ENCODE measurements at regions not wholly inside any gene's neighbourhood (a gene's known extent, or its start where the extent isn't known, plus 50 kb on each side); places are given as distances from the start of the nearest gene placed in this dataset.

DNA sequence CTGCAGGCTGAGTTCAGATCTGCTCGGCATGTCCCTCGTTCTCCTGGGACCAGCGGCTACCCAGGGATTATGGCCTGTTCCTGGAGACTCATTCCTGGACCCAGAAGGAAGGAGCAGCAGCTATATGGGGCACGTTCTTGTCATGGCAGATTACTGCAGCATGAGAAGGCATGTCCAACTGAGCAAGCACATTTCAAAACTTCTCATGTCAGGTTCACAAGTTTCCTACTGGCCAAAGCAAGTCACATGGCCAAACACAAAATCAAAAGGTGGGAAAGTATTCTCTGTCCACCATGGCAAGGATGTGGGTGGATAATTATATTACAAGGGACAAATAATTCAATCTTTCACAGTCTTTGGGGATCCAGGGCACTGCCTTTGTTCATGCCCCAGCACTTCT is 71.9 kb upstream of the C15orf39 start:
- H3K9me3 ChIP-seq (ENCODE audit: severe bottlenecking) = no peaks in the 10 kb centered on the region
- no peak overlapping the region for H3K27ac ChIP-seq (ENCODE audit: poor library complexity, severe bottlenecking)
- no peak for TF ChIP-seq CTCF (IDR thresholded peaks at IDR 0.05; ENCODE audit: poor library complexity, severe bottlenecking)
- DNase-seq (ENCODE audit: low spot score) (no peak), ATAC-seq (ENCODE audit: low read depth) (no peak)
- H3K36me3 ChIP-seq (ENCODE audit: low read depth) = no peaks in the 10 kb centered on the region
- H3K4me3 ChIP-seq (ENCODE audit: severe bottlenecking) = no peak overlapping the region
- H3K27me3 ChIP-seq (ENCODE audit: insufficient read depth, poor library complexity, severe bottlenecking) = no peaks in the 10 kb centered on the region
- peaks cover 6% of the 10 kb centered on the region for H3K4me1 ChIP-seq (ENCODE audit: insufficient read depth, poor library complexity, severe bottlenecking)

GRCh38 chr15:75131269-75131643 is 70.4 kb upstream of the C15orf39 start:
- H3K36me3 ChIP-seq (ENCODE audit: low read depth) = no peaks in the 10 kb centered on the region
- no peaks in the 10 kb centered on the region for H3K9me3 ChIP-seq (ENCODE audit: severe bottlenecking)
- ATAC-seq (ENCODE audit: low read depth) (no peak), DNase-seq (ENCODE audit: low spot score) (no peak)
- TF ChIP-seq CTCF (IDR thresholded peaks at IDR 0.05; ENCODE audit: poor library complexity, severe bottlenecking) = no peak
- H3K4me1 ChIP-seq (ENCODE audit: insufficient read depth, poor library complexity, severe bottlenecking) = peaks cover 6% of the 10 kb centered on the region
- no peak overlapping the region for H3K27ac ChIP-seq (ENCODE audit: poor library complexity, severe bottlenecking)
- no peak overlapping the region for H3K4me3 ChIP-seq (ENCODE audit: severe bottlenecking)
- H3K27me3 ChIP-seq (ENCODE audit: insufficient read depth, poor library complexity, severe bottlenecking) = no peaks in the 10 kb centered on the region

DNA sequence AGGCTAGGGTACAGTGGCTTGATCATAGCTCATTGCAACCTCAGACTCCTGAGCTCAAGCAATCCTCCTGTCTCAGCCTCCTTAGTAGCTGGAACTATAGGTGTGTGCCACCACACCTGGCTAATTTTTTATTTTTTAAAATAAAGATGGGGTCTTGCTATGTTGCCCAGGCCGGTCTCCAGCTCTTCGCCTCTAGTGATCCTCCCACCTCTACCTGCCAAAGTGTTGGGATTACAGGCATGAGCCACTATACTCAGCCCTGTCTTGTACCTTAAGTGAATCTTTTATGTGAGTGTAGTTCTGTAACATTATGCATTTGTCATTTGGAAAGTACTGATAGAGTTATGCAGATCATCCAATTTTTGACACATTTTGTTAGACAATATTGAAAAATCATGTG is 66.9 kb upstream of the C15orf39 start:
- no peaks in the 10 kb centered on the region for H3K4me1 ChIP-seq (ENCODE audit: insufficient read depth, poor library complexity, severe bottlenecking)
- no peaks in the 10 kb centered on the region for H3K27me3 ChIP-seq (ENCODE audit: insufficient read depth, poor library complexity, severe bottlenecking)
- ATAC-seq (ENCODE audit: low read depth) (no peak), DNase-seq (ENCODE audit: low spot score) (no peak)
- H3K27ac ChIP-seq (ENCODE audit: poor library complexity, severe bottlenecking) = no peak overlapping the region
- no peak overlapping the region for H3K4me3 ChIP-seq (ENCODE audit: severe bottlenecking)
- no peaks in the 10 kb centered on the region for H3K9me3 ChIP-seq (ENCODE audit: severe bottlenecking)
- no peaks in the 10 kb centered on the region for H3K36me3 ChIP-seq (ENCODE audit: low read depth)
- TF ChIP-seq CTCF (IDR thresholded peaks at IDR 0.05; ENCODE audit: poor library complexity, severe bottlenecking) = no peak

GRCh38 chr15:75136118-75136517 is 65.6 kb upstream of the C15orf39 start:
- H3K4me1 ChIP-seq (ENCODE audit: insufficient read depth, poor library complexity, severe bottlenecking) = no peaks in the 10 kb centered on the region
- DNase-seq (ENCODE audit: low spot score) = no peak

GRCh38 chr15:75136758-75137157 is 64.9 kb upstream of the C15orf39 start:
- Histone ChIP-seq H3K4me3 (ENCODE audit: severe bottlenecking) (no peak overlapping the region), H3K9me3 (ENCODE audit: severe bottlenecking) (no peaks in the 10 kb centered on the region), H3K27me3 (ENCODE audit: insufficient read depth, poor library complexity, severe bottlenecking) (no peaks in the 10 kb centered on the region), H3K27ac (ENCODE audit: poor library complexity, severe bottlenecking) (no peak overlapping the region), H3K36me3 (ENCODE audit: low read depth) (no peaks in the 10 kb centered on the region), H3K4me1 (ENCODE audit: insufficient read depth, poor library complexity, severe bottlenecking) (no peaks in the 10 kb centered on the region)
- no peak for TF ChIP-seq CTCF (IDR thresholded peaks at IDR 0.05; ENCODE audit: poor library complexity, severe bottlenecking)
- DNase-seq (ENCODE audit: low spot score) (no peak), ATAC-seq (ENCODE audit: low read depth) (no peak)

More at GRCh38 chr15:75136118-75136517, 65.6 kb upstream of the C15orf39 start:
- TF ChIP-seq CTCF (IDR thresholded peaks at IDR 0.05; ENCODE audit: poor library complexity, severe bottlenecking) = no peak
- Histone ChIP-seq H3K4me3 (ENCODE audit: severe bottlenecking) (no peak overlapping the region), H3K9me3 (ENCODE audit: severe bottlenecking) (no peaks in the 10 kb centered on the region), H3K27ac (ENCODE audit: poor library complexity, severe bottlenecking) (no peak overlapping the region), H3K27me3 (ENCODE audit: insufficient read depth, poor library complexity, severe bottlenecking) (no peaks in the 10 kb centered on the region), H3K36me3 (ENCODE audit: low read depth) (no peaks in the 10 kb centered on the region)
- no peak for ATAC-seq (ENCODE audit: low read depth)
